GM11168 (cell line): ENCODE measurements at regions not wholly inside any gene's neighbourhood (a gene's known extent, or its start where the extent isn't known, plus 50 kb on each side); places are given as distances from the start of the nearest gene placed in this dataset.

Source experiments
- in situ Hi-C: fragments of 300-500 bp; cut with MboI; formaldehyde crosslinking; loops from one replicate; pipeline ENCODE4 v1.12.0; 2022; ENCODE audit warnings: low sequenced_read_pairs; ENCODE audit not compliant: unreplicated experiment

DNA sequence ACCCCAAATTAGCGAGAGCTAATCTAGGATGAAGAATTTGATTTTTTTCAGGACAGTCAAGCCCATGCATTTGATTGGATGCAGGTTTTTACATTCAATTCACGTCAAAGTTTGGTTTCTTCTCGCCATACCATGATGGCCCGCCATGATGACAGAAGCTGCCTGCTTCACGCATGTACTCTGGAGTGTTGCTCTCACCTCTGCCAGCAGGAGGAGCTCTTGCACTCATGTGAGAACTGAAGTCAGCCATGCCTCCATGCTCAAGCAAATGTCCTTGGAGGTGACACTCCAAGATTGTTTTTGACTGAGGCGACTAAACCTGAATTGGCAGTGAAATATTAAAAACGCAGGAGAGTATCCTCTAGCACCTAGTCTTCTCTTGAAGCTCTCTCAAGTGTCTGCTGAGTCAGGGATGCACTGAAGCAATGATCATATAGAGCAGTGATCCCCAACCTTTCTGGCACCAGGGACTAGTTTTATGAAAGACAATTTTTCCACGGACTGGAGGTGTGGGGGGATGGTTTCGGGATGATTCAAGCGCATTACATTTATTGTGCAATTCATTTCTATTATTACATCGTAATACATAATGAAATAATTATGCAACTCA lies 120.9 kb downstream of the SAMMSON start:
- in situ Hi-C loops: loop anchor here (10.0 kb wide), 1 partner anchor 234 kb away; no protein-coding TSS in a partner anchor

- in situ Hi-C loops: loop anchor here (10.0 kb wide), 1 partner anchor 228 kb away; no protein-coding TSS in a partner anchor
Observed at GRCh38 chr3:70127192-70127591, 127.7 kb downstream of the SAMMSON start.

GRCh38 chr3:70137366-70137765 lies 137.8 kb downstream of the SAMMSON start:
- in situ Hi-C loops: no loop called here

DNA sequence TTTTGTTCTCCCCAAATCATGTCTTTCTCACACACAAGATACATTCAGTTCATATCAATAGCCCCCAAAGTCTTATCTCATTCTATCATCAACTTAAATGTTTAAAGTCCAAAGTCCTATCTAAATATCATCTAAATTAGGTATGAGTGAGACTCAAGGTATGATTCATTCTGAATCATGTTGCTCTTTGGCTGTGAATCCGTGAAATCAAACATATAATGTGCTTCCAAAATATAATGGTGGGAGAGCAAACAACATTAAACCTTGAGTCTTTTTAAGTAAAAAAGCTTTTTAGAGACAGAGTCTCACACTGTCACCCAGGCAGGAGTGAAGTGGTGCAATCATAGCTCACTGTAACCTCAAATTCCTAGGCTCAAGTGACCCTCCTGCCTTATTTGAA lies 139.1 kb downstream of the SAMMSON start:
- in situ Hi-C loops: no loop called here
